T-cell (primary cell): ENCODE measurements at regions not wholly inside any gene's neighbourhood (a gene's known extent, or its start where the extent isn't known, plus 50 kb on each side); places are given as distances from the start of the nearest gene placed in this dataset.
"Not testable (repeated sequence)": the region's sequence is repeated elsewhere in the genome, so short reads cannot be mapped to it uniquely, and the experiment has no call there.

Experiments
- ATAC-seq, 4 experiments: fragments of 200-7000 bp in 3 of 4; fragments of 150-1000 bp in 1 of 4; cut with Tn5 transposase; replicated peaks in 1 of 4; 1 replicate in 3 of 4; 2 replicates in 1 of 4; pipeline ENCODE4 v1.10.0; 2021; ENCODE audit warnings: moderate library complexity in 3 of 4, mild to moderate bottlenecking in 2 of 4, moderate number of reproducible peaks in 1 of 4
- CTCF ChIA-PET, 2 donors: fragments of 300-600 bp; sonication (Branson Sonifier 250); formaldehyde crosslinking; loops; one replicate each; lab custom pipeline; 2022; ENCODE audit warnings: antibody characterized with exemption in 2 of 2; lab: Charles Lee
- POLR2A ChIA-PET, 2 donors: fragments of 300-600 bp; sonication (Branson Sonifier 250); formaldehyde crosslinking; loops; one replicate each; lab custom pipeline; 2022; ENCODE audit warnings: antibody characterized with exemption in 2 of 2; lab: Charles Lee
- DNase-seq, 35 experiments: peaks; one replicate each; pipeline versions ENCODE4 v3.0.0 to v3.0.0-alpha.2; 2013 to 2023
- H3K27ac ChIP-seq: one replicate; pipeline ENCODE4 v1.5.1; 2013; ENCODE audit warnings: low read length
- H3K27me3 ChIP-seq, 2 experiments: replicated peaks in 1 of 2; 1 replicate in 1 of 2; 2 replicates in 1 of 2; pipeline versions ENCODE4 v1.6.1 to v1.7.0; 2013; ENCODE audit warnings: low read length in 1 of 2, mixed read lengths in 1 of 2; ENCODE audit not compliant: control insufficient read depth in 2 of 2, insufficient read depth in 2 of 2; ENCODE audit errors: extremely low read depth in 1 of 2
- H3K36me3 ChIP-seq, 2 donors: 1 replicate in 1 of 2; 2 replicates in 1 of 2; pipeline versions ENCODE4 v1.6.1 to v1.7.0; 2013; ENCODE audit warnings: low read length in 1 of 2; ENCODE audit not compliant: control insufficient read depth in 2 of 2, insufficient read depth in 1 of 2; ENCODE audit errors: extremely low read depth in 1 of 2
- H3K4me1 ChIP-seq, 2 experiments: 1 replicate in 1 of 2; 2 replicates in 1 of 2; pipeline versions ENCODE4 v1.6.1 to v1.7.0; 2013; ENCODE audit warnings: low read length in 2 of 2, mixed read lengths in 1 of 2; ENCODE audit not compliant: insufficient read depth in 2 of 2, control insufficient read depth in 1 of 2; ENCODE audit errors: extremely low read depth in 1 of 2
- H3K4me3 ChIP-seq, 2 donors: 1 replicate in 1 of 2; 2 replicates in 1 of 2; pipeline versions ENCODE4 v1.5.1 to v1.7.0; 2013; ENCODE audit warnings: mild to moderate bottlenecking in 2 of 2, low read length in 1 of 2, moderate library complexity in 1 of 2; ENCODE audit not compliant: control insufficient read depth in 1 of 2; ENCODE audit errors: extremely low read depth in 1 of 2
- H3K9me3 ChIP-seq: 2 replicates; pipeline ENCODE4 v1.7.0; 2013
- H3K27ac Mint-ChIP-seq, 2 donors: one replicate each; pipeline ENCODE4 v1.8.0; 2020 to 2021; ENCODE audit warnings: mild to moderate bottlenecking in 2 of 2, mixed read lengths in 2 of 2
- H3K27me3 Mint-ChIP-seq, 2 donors: one replicate each; pipeline ENCODE4 v1.8.0; 2021 to 2022; ENCODE audit warnings: mixed read lengths in 2 of 2
- H3K36me3 Mint-ChIP-seq: one replicate; pipeline ENCODE4 v1.8.0; 2021; ENCODE audit warnings: mixed read lengths
- H3K4me1 Mint-ChIP-seq, 3 donors: one replicate each; pipeline ENCODE4 v1.8.0; 2020 to 2022; ENCODE audit warnings: mixed read lengths in 3 of 3, mild to moderate bottlenecking in 1 of 3
- H3K4me3 Mint-ChIP-seq, 3 donors: one replicate each; pipeline ENCODE4 v1.8.0; 2020 to 2022; ENCODE audit warnings: mild to moderate bottlenecking in 3 of 3, mixed read lengths in 3 of 3, moderate library complexity in 3 of 3
- H3K9me3 Mint-ChIP-seq, 3 donors: one replicate each; pipeline ENCODE4 v1.8.0; 2020 to 2022; ENCODE audit warnings: mixed read lengths in 3 of 3
- WGBS: methylation state at CpG from one replicate; pipeline ENCODE4 v1.1.5; 2013; ENCODE audit warnings: missing lambda C conversion rate; ENCODE audit not compliant: insufficient coverage; 5-methylcytosine and 5-hydroxymethylcytosine counted together

DNA sequence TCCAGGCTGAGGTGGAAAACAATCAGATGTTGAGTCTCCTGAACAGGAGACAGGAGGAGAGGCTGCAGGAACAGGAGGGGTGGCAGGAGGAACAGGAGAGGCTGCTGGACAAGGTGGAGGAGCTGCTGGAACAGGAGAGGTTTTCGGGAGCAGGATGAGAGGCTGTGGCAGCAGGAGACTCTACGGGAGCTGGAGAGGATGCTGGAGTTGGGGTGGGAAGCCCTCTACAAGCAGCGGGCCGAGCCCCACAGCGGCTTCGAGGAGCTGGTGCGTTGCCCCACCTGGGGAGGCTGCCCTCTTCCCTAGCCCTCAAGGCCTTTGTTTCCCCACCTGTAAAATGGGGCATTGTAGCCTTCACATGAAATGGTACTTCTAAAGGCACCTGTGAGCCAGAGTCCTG is 156.4 kb downstream of the GOLGA6L4 start:
- H3K27ac Mint-ChIP-seq, POLR2A ChIA-PET, H3K4me1 ChIP-seq, H3K4me3 Mint-ChIP-seq, H3K36me3 Mint-ChIP-seq, H3K36me3 ChIP-seq, DNase-seq, H3K4me1 Mint-ChIP-seq, H3K9me3 ChIP-seq, H3K9me3 Mint-ChIP-seq, H3K4me3 ChIP-seq, CTCF ChIA-PET, H3K27ac ChIP-seq, ATAC-seq: not testable (repeated sequence)
- peaks cover 0 to 17% of the 10 kb centered on the region in 2 experiments for H3K27me3 ChIP-seq
- no CpG with 5 or more reads among the region's 7 CpGs for WGBS
- peaks cover 27 to 39% of the 10 kb centered on the region in 2 donors for H3K27me3 Mint-ChIP-seq

DNA sequence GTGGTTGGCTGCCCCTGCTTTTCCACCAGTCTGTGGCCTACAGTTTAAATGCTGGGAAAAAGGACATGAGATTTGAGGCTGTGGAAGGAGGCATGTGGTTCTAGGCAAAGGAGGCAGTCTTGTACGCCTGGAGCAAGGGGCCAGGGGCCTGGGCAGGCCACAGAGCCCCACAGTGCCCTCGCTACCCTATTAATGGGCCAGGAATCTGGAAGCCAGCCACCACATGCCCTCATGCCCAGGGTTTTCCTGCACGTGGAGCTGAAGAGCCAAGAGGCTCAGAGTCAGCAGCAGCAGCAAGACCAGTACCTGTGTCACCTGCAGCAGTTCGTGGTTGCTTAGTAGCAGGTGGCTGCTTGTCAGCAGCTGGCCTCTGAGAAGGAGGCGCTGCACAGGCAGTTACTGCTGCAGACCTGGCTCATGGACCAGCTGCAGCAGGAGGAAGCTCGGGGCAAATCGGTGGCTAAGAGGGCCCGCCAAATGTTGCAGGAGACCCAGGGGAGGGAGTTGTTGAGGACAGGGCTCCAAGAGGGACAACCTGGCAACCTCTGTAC is 157.9 kb downstream of the GOLGA6L4 start:
- H3K9me3 Mint-ChIP-seq, H3K4me1 ChIP-seq, H3K9me3 ChIP-seq, H3K36me3 ChIP-seq, H3K27ac ChIP-seq, H3K36me3 Mint-ChIP-seq, CTCF ChIA-PET, ATAC-seq, POLR2A ChIA-PET, H3K4me1 Mint-ChIP-seq, H3K27ac Mint-ChIP-seq, H3K4me3 Mint-ChIP-seq, H3K4me3 ChIP-seq: not testable (repeated sequence)
- DNase-seq: peak in 2 of 35 experiments; percentile 3
- peaks cover 0 to 14% of the 10 kb centered on the region in 2 experiments for H3K27me3 ChIP-seq
- 35% methylated on average over 6 of the region's 8 CpGs for WGBS
- H3K27me3 Mint-ChIP-seq: peaks cover 21 to 34% of the 10 kb centered on the region in 2 donors

DNA sequence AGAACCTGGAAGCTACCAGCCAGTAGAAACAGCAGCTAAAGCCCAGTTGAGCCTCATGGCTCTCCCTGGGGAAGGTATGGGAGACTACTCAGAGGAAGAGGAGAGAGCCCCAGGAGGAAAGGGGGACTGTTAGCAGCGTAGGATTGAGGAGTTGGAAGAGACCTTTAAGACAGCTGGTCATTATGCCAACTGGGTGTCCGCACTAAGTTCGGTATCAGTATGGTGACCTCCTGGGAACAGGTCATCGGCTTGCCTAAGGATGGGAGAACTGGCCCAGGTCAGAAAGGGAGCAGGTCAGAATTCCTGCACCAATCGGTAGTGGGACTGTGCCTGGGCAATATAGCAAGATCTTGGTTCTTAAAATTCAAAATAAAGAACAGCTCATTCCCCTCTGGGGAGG is 158.4 kb downstream of the GOLGA6L4 start:
- WGBS: no CpG with 5 or more reads among the region's 5 CpGs
- CTCF ChIA-PET, H3K4me1 Mint-ChIP-seq: not testable (repeated sequence)

DNA sequence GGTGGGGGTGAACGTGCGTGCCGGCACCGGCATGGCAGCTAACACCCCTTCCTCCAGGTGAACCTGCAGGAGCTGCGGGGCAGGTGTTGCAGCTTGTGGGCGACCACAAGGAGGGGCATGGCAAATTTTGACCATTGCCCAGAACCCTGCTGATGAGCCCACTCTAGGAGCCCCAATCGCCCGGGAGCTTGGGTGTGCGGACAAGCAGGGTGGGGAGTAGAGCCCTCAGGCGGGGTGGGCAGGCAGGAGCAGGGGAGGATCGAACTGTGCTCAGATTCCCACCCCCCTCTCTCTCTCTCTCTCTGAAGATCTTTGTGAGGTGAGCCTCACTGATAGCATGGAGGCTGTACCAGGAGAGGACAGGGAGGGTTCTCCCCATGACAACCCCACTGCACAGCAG is 159.8 kb downstream of the GOLGA6L4 start:
- H3K4me1 ChIP-seq, H3K9me3 Mint-ChIP-seq, H3K36me3 ChIP-seq, H3K27ac ChIP-seq, H3K36me3 Mint-ChIP-seq, DNase-seq, H3K27ac Mint-ChIP-seq, H3K4me1 Mint-ChIP-seq, POLR2A ChIA-PET, H3K4me3 Mint-ChIP-seq, CTCF ChIA-PET, H3K9me3 ChIP-seq, H3K4me3 ChIP-seq, ATAC-seq: not testable (repeated sequence)
- WGBS: no CpG with 5 or more reads among the region's 11 CpGs
- peaks cover 0 to 20% of the 10 kb centered on the region in 2 experiments for H3K27me3 ChIP-seq
- peaks cover 9 to 23% of the 10 kb centered on the region in 2 donors for H3K27me3 Mint-ChIP-seq

More for the DNA sequence above, 158.4 kb downstream of the GOLGA6L4 start:
- DNase-seq: peak in 2 of 35 experiments; percentile 3 to 10
- peaks cover 0 to 16% of the 10 kb centered on the region in 2 experiments for H3K27me3 ChIP-seq
- H3K36me3 Mint-ChIP-seq, ATAC-seq, H3K36me3 ChIP-seq, H3K4me3 ChIP-seq, H3K9me3 ChIP-seq, H3K4me3 Mint-ChIP-seq, H3K4me1 ChIP-seq, H3K9me3 Mint-ChIP-seq, POLR2A ChIA-PET, H3K27ac ChIP-seq, H3K27ac Mint-ChIP-seq: not testable (repeated sequence)
- peaks cover 18 to 32% of the 10 kb centered on the region in 2 donors for H3K27me3 Mint-ChIP-seq

DNA sequence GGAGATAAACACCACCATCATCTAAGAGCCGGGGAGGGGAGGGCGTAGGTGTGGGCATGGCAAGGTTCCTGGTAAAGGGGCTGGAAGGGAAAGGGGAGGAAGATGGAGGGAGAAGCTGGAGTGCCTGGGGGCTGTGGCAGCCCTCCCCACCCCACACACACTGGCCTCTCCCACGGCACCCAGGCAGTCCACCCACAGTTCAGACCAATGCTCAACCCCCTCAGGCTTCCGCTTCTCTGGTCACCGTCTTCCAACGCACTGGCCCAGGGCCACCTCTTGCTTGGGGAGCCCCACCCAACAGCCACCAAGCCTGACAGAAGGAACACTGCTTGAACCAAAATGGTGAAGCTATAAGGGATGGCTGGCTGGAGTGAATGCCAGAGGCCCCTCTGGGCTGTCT is 160.3 kb downstream of the GOLGA6L4 start:
- H3K27ac Mint-ChIP-seq, H3K4me1 Mint-ChIP-seq, H3K36me3 Mint-ChIP-seq, CTCF ChIA-PET, POLR2A ChIA-PET, H3K4me1 ChIP-seq, H3K9me3 ChIP-seq, H3K4me3 ChIP-seq, H3K27ac ChIP-seq, ATAC-seq, H3K4me3 Mint-ChIP-seq, H3K9me3 Mint-ChIP-seq, H3K36me3 ChIP-seq: not testable (repeated sequence)
- peaks cover 9 to 20% of the 10 kb centered on the region in 2 donors for H3K27me3 Mint-ChIP-seq
- peaks cover 0 to 19% of the 10 kb centered on the region in 2 experiments for H3K27me3 ChIP-seq
- DNase-seq: peak in 1 of 35 experiments; percentile 16
- no CpG with 5 or more reads among the region's 6 CpGs for WGBS

DNA sequence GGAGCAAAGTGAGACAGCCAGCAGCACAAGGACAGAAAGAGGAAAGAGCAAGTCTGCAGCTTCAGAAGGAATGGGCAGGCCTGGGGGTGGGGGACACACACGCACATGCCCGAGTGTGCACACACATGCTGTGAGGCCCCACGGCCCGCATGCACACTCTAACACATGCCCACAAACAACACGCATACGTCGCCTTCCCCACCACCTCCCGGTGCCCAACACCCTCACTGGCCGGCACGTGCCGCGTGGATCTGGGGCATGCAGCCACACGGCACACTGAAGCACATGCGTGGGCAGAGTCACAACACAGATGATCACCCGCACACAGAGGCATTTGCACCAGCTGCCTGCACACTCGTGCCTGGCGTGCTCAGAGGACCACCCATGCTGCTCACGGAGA is 161.5 kb downstream of the GOLGA6L4 start:
- POLR2A ChIA-PET, H3K4me1 Mint-ChIP-seq, H3K4me1 ChIP-seq, H3K4me3 Mint-ChIP-seq, H3K27ac ChIP-seq, H3K27ac Mint-ChIP-seq, H3K36me3 Mint-ChIP-seq, H3K9me3 Mint-ChIP-seq, CTCF ChIA-PET, H3K9me3 ChIP-seq, H3K36me3 ChIP-seq, H3K4me3 ChIP-seq, ATAC-seq: not testable (repeated sequence)
- DNase-seq: peak in 1 of 35 experiments; percentile 17
- peaks cover 4 to 12% of the 10 kb centered on the region in 2 donors for H3K27me3 Mint-ChIP-seq
- H3K27me3 ChIP-seq: peaks cover 0 to 17% of the 10 kb centered on the region in 2 experiments
- WGBS: no CpG with 5 or more reads among the region's 18 CpGs

DNA sequence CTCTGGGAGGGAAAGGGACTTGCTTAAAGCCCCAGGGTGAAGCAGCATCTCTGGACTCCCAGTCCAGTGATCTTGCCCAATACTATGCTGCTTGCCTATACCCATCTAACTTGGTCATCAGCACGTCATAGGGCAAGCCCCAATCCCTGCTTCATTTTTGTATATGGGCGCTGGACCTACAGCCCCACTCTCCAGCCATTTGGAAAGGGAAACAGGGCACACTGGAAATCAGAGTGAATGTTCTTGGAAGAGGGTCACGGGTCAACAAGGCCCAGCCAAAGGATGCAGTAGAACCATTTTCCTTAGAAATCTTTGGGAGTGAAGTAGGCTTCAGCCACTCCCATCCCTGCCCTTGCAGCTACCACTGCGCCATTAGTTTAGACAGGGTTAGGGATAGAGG is 162.5 kb downstream of the GOLGA6L4 start:
- H3K4me1 Mint-ChIP-seq, DNase-seq, H3K4me3 ChIP-seq, H3K36me3 Mint-ChIP-seq, H3K4me3 Mint-ChIP-seq, H3K36me3 ChIP-seq, POLR2A ChIA-PET, H3K9me3 Mint-ChIP-seq, ATAC-seq, H3K27ac ChIP-seq, H3K4me1 ChIP-seq, H3K27me3 Mint-ChIP-seq, CTCF ChIA-PET, H3K27ac Mint-ChIP-seq, H3K9me3 ChIP-seq: not testable (repeated sequence)
- no CpG with 5 or more reads among the region's 4 CpGs for WGBS
- H3K27me3 ChIP-seq: peaks cover 0 to 15% of the 10 kb centered on the region in 2 experiments
